Mesenchymal stem cell (in vitro differentiated cells and primary cell): ENCODE measurements at regions not wholly inside any gene's neighbourhood (a gene's known extent, or its start where the extent isn't known, plus 50 kb on each side); places are given as distances from the start of the nearest gene placed in this dataset.

Experiments used
- DNase-seq: peaks from one replicate; pipeline ENCODE4 v3.0.0-alpha.2; 2013
- H2AFZ ChIP-seq: one replicate; pipeline ENCODE4 v1.6.1; 2013; ENCODE audit warnings: low read depth, mild to moderate bottlenecking, control low read depth, inconsistent platforms, low read length, moderate library complexity
- H2AK5ac ChIP-seq: 2 replicates; pipeline ENCODE4 v1.6.1; 2013; ENCODE audit warnings: low read length, moderate library complexity, mild to moderate bottlenecking, inconsistent platforms; ENCODE audit not compliant: severe bottlenecking
- H2BK120ac ChIP-seq: one replicate; pipeline ENCODE4 v1.6.1; 2013; ENCODE audit warnings: low read depth, mild to moderate bottlenecking, inconsistent platforms, low read length, moderate library complexity
- H2BK12ac ChIP-seq, 2 experiments: one replicate each; pipeline ENCODE4 v1.6.1; 2013; ENCODE audit warnings: inconsistent platforms in 2 of 2, low read length in 2 of 2, mild to moderate bottlenecking in 2 of 2, moderate library complexity in 2 of 2, control low read depth in 1 of 2
- H2BK15ac ChIP-seq: one replicate; pipeline ENCODE4 v1.6.1; 2013; ENCODE audit warnings: mild to moderate bottlenecking, low read depth, inconsistent platforms; ENCODE audit not compliant: poor library complexity, severe bottlenecking
- H2BK5ac ChIP-seq: 2 replicates; pipeline ENCODE4 v1.6.1; 2013; ENCODE audit warnings: low read depth, mild to moderate bottlenecking, low read length, control low read depth, inconsistent platforms; ENCODE audit not compliant: poor library complexity, severe bottlenecking
- H3K14ac ChIP-seq, 2 experiments: one replicate each; pipeline ENCODE4 v1.6.1; 2013; ENCODE audit warnings: inconsistent platforms in 2 of 2, low read length in 2 of 2, control low read depth in 1 of 2, mild to moderate bottlenecking in 1 of 2, moderate library complexity in 1 of 2
- H3K18ac ChIP-seq, 2 experiments: one replicate each; pipeline ENCODE4 v1.6.1; 2013; ENCODE audit warnings: inconsistent platforms in 2 of 2, low read length in 2 of 2, control low read depth in 1 of 2, low read depth in 1 of 2, mild to moderate bottlenecking in 1 of 2
- H3K23ac ChIP-seq, 2 experiments: one replicate each; pipeline ENCODE4 v1.6.1; 2013; ENCODE audit warnings: inconsistent platforms in 2 of 2, low read length in 2 of 2, mild to moderate bottlenecking in 2 of 2, moderate library complexity in 2 of 2, control low read depth in 1 of 2
- H3K27ac ChIP-seq: 2 replicates; pipeline ENCODE4 v1.5.1; 2013; ENCODE audit warnings: mild to moderate bottlenecking, moderate library complexity, low read length, control low read depth, inconsistent platforms; ENCODE audit not compliant: poor library complexity, severe bottlenecking
- H3K27me3 ChIP-seq, 2 experiments: 2 replicates each; pipeline versions ENCODE4 v1.6.1 to v1.7.0; 2013; ENCODE audit warnings: low read length in 2 of 2, mild to moderate bottlenecking in 2 of 2, moderate library complexity in 2 of 2, control low read depth in 1 of 2, inconsistent platforms in 1 of 2; ENCODE audit not compliant: control insufficient read depth in 1 of 2, insufficient read depth in 1 of 2
- H3K36me3 ChIP-seq, 2 experiments: 2 replicates each; pipeline versions ENCODE4 v1.6.1 to v1.7.0; 2013; ENCODE audit warnings: low read length in 2 of 2, control low read depth in 1 of 2, inconsistent platforms in 1 of 2, low read depth in 1 of 2, mild to moderate bottlenecking in 1 of 2; ENCODE audit not compliant: insufficient read depth in 2 of 2, control insufficient read depth in 1 of 2
- H3K4ac ChIP-seq, 2 experiments: one replicate each; pipeline ENCODE4 v1.6.1; 2013; ENCODE audit warnings: inconsistent platforms in 2 of 2, low read length in 2 of 2, mild to moderate bottlenecking in 2 of 2, moderate library complexity in 2 of 2, control low read depth in 1 of 2, low read depth in 1 of 2
- H3K4me1 ChIP-seq: 2 replicates; pipeline ENCODE4 v1.6.1; 2013; ENCODE audit warnings: low read depth, low read length, control low read depth; ENCODE audit not compliant: control insufficient read depth, insufficient read depth
- H3K4me2 ChIP-seq: 2 replicates; pipeline ENCODE4 v1.6.1; 2013; ENCODE audit warnings: low read length, mild to moderate bottlenecking, inconsistent platforms; ENCODE audit not compliant: poor library complexity, severe bottlenecking
- H3K4me3 ChIP-seq, 2 experiments: 2 replicates each; pipeline versions ENCODE4 v1.5.1 to v1.7.0; 2013; ENCODE audit warnings: low read length in 2 of 2, mild to moderate bottlenecking in 2 of 2, control low read depth in 1 of 2, low read depth in 1 of 2; ENCODE audit not compliant: insufficient read depth in 1 of 2
- H3K79me1 ChIP-seq: replicated peaks from 2 replicates; pipeline ENCODE4 v1.6.1; 2013; ENCODE audit warnings: mild to moderate bottlenecking, control low read depth, low read length, inconsistent platforms; ENCODE audit not compliant: poor library complexity, severe bottlenecking
- H3K9ac ChIP-seq: 2 replicates; pipeline ENCODE4 v1.7.0; 2013; ENCODE audit warnings: mild to moderate bottlenecking, low read length, moderate library complexity
- H3K9me3 ChIP-seq: 2 replicates; pipeline ENCODE4 v1.7.0; 2013; ENCODE audit warnings: mild to moderate bottlenecking, low read length; ENCODE audit not compliant: control insufficient read depth
- H4K8ac ChIP-seq: one replicate; pipeline ENCODE4 v1.6.1; 2013; ENCODE audit warnings: inconsistent platforms, mild to moderate bottlenecking, low read length, moderate library complexity
- H4K91ac ChIP-seq: one replicate; pipeline ENCODE4 v1.6.1; 2013; ENCODE audit warnings: mild to moderate bottlenecking, low read length, inconsistent platforms
- WGBS: methylation state at CpG from one replicate; pipeline ENCODE4 v1.1.7; 2013; ENCODE audit warnings: mixed read lengths; 5-methylcytosine and 5-hydroxymethylcytosine counted together

GRCh38 chr16:63066552-63066951 is 1030.3 kb upstream of the CDH8 start:
- Histone ChIP-seq H3K27ac (no peak overlapping the region), H2AK5ac (no peak overlapping the region), H3K79me1 (no peaks in the 10 kb centered on the region), H2BK15ac (no peak overlapping the region), H3K4me1 (no peaks in the 10 kb centered on the region), H3K23ac (no peak overlapping the region), H3K36me3 (no peaks in the 10 kb centered on the region), H3K4ac (no peak overlapping the region), H3K18ac (no peak overlapping the region), H2AFZ (no peak overlapping the region), H3K14ac (no peak overlapping the region), H4K91ac (no peak overlapping the region), H3K9me3 (peaks cover 6% of the 10 kb centered on the region), H3K9ac (no peak overlapping the region), H2BK5ac (no peak overlapping the region), H3K4me2 (no peak overlapping the region), H2BK120ac (no peak overlapping the region), H3K27me3 (no peaks in the 10 kb centered on the region), H4K8ac (no peak overlapping the region), H2BK12ac (no peak overlapping the region), H3K4me3 (no peak overlapping the region)
- DNase-seq: no peak
- 75% methylated on average over 1 of the region's 3 CpGs for WGBS

DNA sequence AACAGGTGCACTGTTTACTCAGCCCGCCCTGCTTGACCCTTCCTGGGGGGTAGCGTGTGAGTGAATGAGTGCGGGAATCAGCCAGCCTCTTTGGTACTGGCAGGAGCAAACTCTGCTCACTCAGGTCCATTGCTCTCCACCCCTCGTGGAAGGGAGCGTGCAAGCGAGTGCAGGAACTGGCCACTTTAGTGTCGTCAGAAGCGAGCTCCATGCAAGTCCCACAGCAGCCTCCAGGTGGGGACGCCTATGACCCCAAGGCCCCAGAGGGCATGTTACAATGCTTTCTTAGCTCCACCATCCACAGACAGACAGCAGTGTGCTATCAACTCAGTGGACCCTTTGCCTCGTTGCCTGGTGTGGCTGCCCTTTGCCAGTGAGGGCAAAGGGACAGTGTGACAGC is 1025.1 kb upstream of the CDH8 start:
- H3K18ac ChIP-seq: no peak overlapping the region
- H3K27me3 ChIP-seq: no peaks in the 10 kb centered on the region
- H3K4me1 ChIP-seq: no peaks in the 10 kb centered on the region
- H3K4me2 ChIP-seq: no peak overlapping the region
- no peak overlapping the region for H2BK120ac ChIP-seq
- H2AFZ ChIP-seq: no peak overlapping the region
- no peak overlapping the region for H3K4ac ChIP-seq
- H3K14ac ChIP-seq: no peak overlapping the region
- no peak overlapping the region for H2BK5ac ChIP-seq
- no peak overlapping the region for H2AK5ac ChIP-seq
- no peak overlapping the region for H3K27ac ChIP-seq
- no peaks in the 10 kb centered on the region for H3K36me3 ChIP-seq
- H3K79me1 ChIP-seq: no peaks in the 10 kb centered on the region
- no peak overlapping the region for H3K9ac ChIP-seq
- no peak overlapping the region for H2BK12ac ChIP-seq
- no peak overlapping the region for H4K8ac ChIP-seq
- no peak overlapping the region for H3K23ac ChIP-seq
- peaks cover 3% of the 10 kb centered on the region for H3K9me3 ChIP-seq
- no peak overlapping the region for H4K91ac ChIP-seq
- H3K4me3 ChIP-seq: no peak overlapping the region
- WGBS: 83% methylated on average over 10 of the region's 10 CpGs
- H2BK15ac ChIP-seq: no peak overlapping the region
- no peak for DNase-seq

- WGBS: 75% methylated on average over 3 of the region's 6 CpGs
- no peaks in the 10 kb centered on the region for H3K27me3 ChIP-seq
- no peak overlapping the region for H3K27ac ChIP-seq
- H4K91ac ChIP-seq: no peak overlapping the region
- H4K8ac ChIP-seq: no peak overlapping the region
- no peak overlapping the region for H3K4ac ChIP-seq
- no peak overlapping the region for H3K23ac ChIP-seq
- H3K18ac ChIP-seq: no peak overlapping the region
- no peaks in the 10 kb centered on the region for H3K36me3 ChIP-seq
- H3K9me3 ChIP-seq: peaks cover 3% of the 10 kb centered on the region
- no peak overlapping the region for H2AFZ ChIP-seq
- no peak overlapping the region for H2BK15ac ChIP-seq
- DNase-seq: no peak
- no peaks in the 10 kb centered on the region for H3K4me1 ChIP-seq
- no peak overlapping the region for H3K14ac ChIP-seq
- H3K4me3 ChIP-seq: no peak overlapping the region
- no peak overlapping the region for H2AK5ac ChIP-seq
- H2BK120ac ChIP-seq: no peak overlapping the region
- no peaks in the 10 kb centered on the region for H3K79me1 ChIP-seq
- H2BK5ac ChIP-seq: no peak overlapping the region
- no peak overlapping the region for H2BK12ac ChIP-seq
- H3K9ac ChIP-seq: no peak overlapping the region
- no peak overlapping the region for H3K4me2 ChIP-seq
Measured at GRCh38 chr16:63059676-63060075, 1023.4 kb upstream of the CDH8 start.

- H3K14ac ChIP-seq: no peak overlapping the region
- H4K91ac ChIP-seq: no peak overlapping the region
- no peak overlapping the region for H2BK15ac ChIP-seq
- H3K18ac ChIP-seq: no peak overlapping the region
- WGBS: 90% methylated on average over 2 of the region's 3 CpGs
- H3K9me3 ChIP-seq: peaks cover 3% of the 10 kb centered on the region
- no peaks in the 10 kb centered on the region for H3K79me1 ChIP-seq
- no peaks in the 10 kb centered on the region for H3K27me3 ChIP-seq
- no peak overlapping the region for H2AFZ ChIP-seq
- H2AK5ac ChIP-seq: no peak overlapping the region
- no peak overlapping the region for H2BK5ac ChIP-seq
- H3K4ac ChIP-seq: no peak overlapping the region
- no peak overlapping the region for H3K4me3 ChIP-seq
- no peak overlapping the region for H2BK12ac ChIP-seq
- no peak overlapping the region for H3K27ac ChIP-seq
- no peaks in the 10 kb centered on the region for H3K4me1 ChIP-seq
- H3K23ac ChIP-seq: no peak overlapping the region
- no peak overlapping the region for H3K9ac ChIP-seq
- H3K36me3 ChIP-seq: no peaks in the 10 kb centered on the region
- no peak overlapping the region for H2BK120ac ChIP-seq
- no peak overlapping the region for H4K8ac ChIP-seq
- no peak overlapping the region for H3K4me2 ChIP-seq
- no peak for DNase-seq
Measured at GRCh38 chr16:63057341-63057740, 1021.1 kb upstream of the CDH8 start.
